BJ (cell line): ENCODE measurements at regions not wholly inside any gene's neighbourhood (a gene's known extent, or its start where the extent isn't known, plus 50 kb on each side); places are given as distances from the start of the nearest gene placed in this dataset.

Experiments
- CTCF ChIA-PET: fragments of 350-600 bp; formaldehyde crosslinking; extraction: SDS; loops from one replicate; lab custom pipeline; 2021; ENCODE audit warnings: antibody characterized with exemption, inconsistent platforms; lab: Yijun Ruan, JAX
- POLR2A ChIA-PET: fragments of 300-600 bp; sonication (Branson Sonifier 250); formaldehyde crosslinking; extraction: SDS; loops from one replicate; lab custom pipeline; 2021; ENCODE audit warnings: antibody characterized with exemption; lab: Charles Lee
- DNase-seq: peaks from one replicate; pipeline ENCODE4 v3.0.0-alpha.2; 2011; ENCODE audit warnings: low read depth
- H3K27me3 ChIP-seq: 2 replicates; pipeline ENCODE4 v1.6.0; 2011; ENCODE audit warnings: low read length; ENCODE audit not compliant: control insufficient read depth, insufficient read depth
- H3K36me3 ChIP-seq: 2 replicates; pipeline ENCODE4 v1.5.1; 2011; ENCODE audit warnings: low read length; ENCODE audit not compliant: control insufficient read depth, insufficient read depth
- H3K4me3 ChIP-seq: 2 replicates; pipeline ENCODE4 v1.5.1; 2011; ENCODE audit warnings: low read depth, mild to moderate bottlenecking, control low read depth, low read length
- CTCF ChIP-seq: IDR thresholded peaks from 2 replicates; pipeline ENCODE4 v1.5.1; 2011; ENCODE audit warnings: low read depth, mild to moderate bottlenecking, control low read depth, inconsistent platforms, low read length, moderate library complexity; ENCODE audit not compliant: insufficient read depth

- no peaks in the 10 kb centered on the region for H3K27me3 ChIP-seq
- no peak for TF ChIP-seq CTCF
- no peak for DNase-seq
- no peaks in the 10 kb centered on the region for H3K36me3 ChIP-seq
- ChIA-PET CTCF (no interaction called here), POLR2A (no interaction called here)
- H3K4me3 ChIP-seq = no peak overlapping the region
These were observed 72.3 kb downstream of the RPL22L1 start for GRCh38 chr3:170797685-170798084.

- no peak for TF ChIP-seq CTCF
- H3K4me3 ChIP-seq = no peak overlapping the region
- no peak for DNase-seq
- H3K27me3 ChIP-seq = no peaks in the 10 kb centered on the region
- ChIA-PET CTCF (interaction anchor here (1.0 kb wide), 1 partner anchor 10 kb away, joined by 5 read pairs; no protein-coding TSS in a partner anchor), POLR2A (no interaction called here)
- H3K36me3 ChIP-seq = no peaks in the 10 kb centered on the region
These were observed 77.5 kb downstream of the RPL22L1 start for GRCh38 chr3:170792471-170792870.

GRCh38 chr3:170790647-170791046 lies 79.3 kb downstream of the RPL22L1 start:
- DNase-seq = no peak
- POLR2A ChIA-PET = no interaction called here
- TF ChIP-seq CTCF = no peak
- no peaks in the 10 kb centered on the region for H3K27me3 ChIP-seq
- no peaks in the 10 kb centered on the region for H3K36me3 ChIP-seq
- H3K4me3 ChIP-seq = no peak overlapping the region
- CTCF ChIA-PET = interaction anchor here (1.1 to 1.4 kb wide), 2 partner anchors 11 to 19 kb away, joined by 3 to 4 read pairs; no protein-coding TSS in a partner anchor

- no peak for DNase-seq
- ChIA-PET POLR2A (no interaction called here), CTCF (no interaction called here)
- Histone ChIP-seq H3K36me3 (no peaks in the 10 kb centered on the region), H3K4me3 (no peak overlapping the region), H3K27me3 (no peaks in the 10 kb centered on the region)
- TF ChIP-seq CTCF = no peak
These were observed 82.5 kb downstream of the RPL22L1 start for GRCh38 chr3:170787464-170787863.

GRCh38 chr3:170785454-170785853 lies 84.5 kb downstream of the RPL22L1 start:
- ChIA-PET POLR2A (no interaction called here), CTCF (interaction anchor here (0.9 to 1.0 kb wide), 2 partner anchors 9 to 25 kb away, joined by 3 to 4 read pairs; no protein-coding TSS in a partner anchor)
- no peak for DNase-seq
- Histone ChIP-seq H3K4me3 (no peak overlapping the region), H3K36me3 (no peaks in the 10 kb centered on the region), H3K27me3 (no peaks in the 10 kb centered on the region)
- no peak for TF ChIP-seq CTCF
